Activated CD4-positive, alpha-beta T cell treated with anti-CD3 and anti-CD28 coated beads for 1 hour (primary cell): ENCODE measurements at regions not wholly inside any gene's neighbourhood (a gene's known extent, or its start where the extent isn't known, plus 50 kb on each side); places are given as distances from the start of the nearest gene placed in this dataset.

Source experiments
- DNase-seq: peaks from one replicate; pipeline ENCODE4 v3.0.0-alpha.2; 2020

GRCh38 chr20:20992686-20993360, 113.3 kb downstream of the LINC00237 start:
- DNase-seq = no peak

- no peak for DNase-seq
Measured at GRCh38 chr20:20992277-20992676, 113.9 kb downstream of the LINC00237 start.

- DNase-seq = no peak
Measured at GRCh38 chr20:20989081-20989480, 117.1 kb downstream of the LINC00237 start.

- DNase-seq = no peak
Measured at GRCh38 chr20:20979934-20980333, 126.2 kb downstream of the LINC00237 start.

- DNase-seq = no peak
Measured at GRCh38 chr20:20977786-20978185, 128.4 kb downstream of the LINC00237 start.

GRCh38 chr20:20972490-20972889, 133.7 kb downstream of the LINC00237 start:
- no peak for DNase-seq

GRCh38 chr20:20971810-20972209, 134.3 kb downstream of the LINC00237 start:
- no peak for DNase-seq

GRCh38 chr20:20970841-20971240, 135.3 kb downstream of the LINC00237 start:
- no peak for DNase-seq

- DNase-seq = no peak
Measured at GRCh38 chr20:20969701-20970280, 136.4 kb downstream of the LINC00237 start.

- DNase-seq = no peak
Measured at GRCh38 chr20:20967564-20968184, 138.5 kb downstream of the LINC00237 start.

- no peak for DNase-seq
Measured at GRCh38 chr20:20966171-20966570, 140.0 kb downstream of the LINC00237 start.

GRCh38 chr20:20959031-20959755, 147.0 kb downstream of the LINC00237 start:
- DNase-seq = no peak

GRCh38 chr20:20956513-20956931, 149.6 kb downstream of the LINC00237 start:
- DNase-seq = no peak

GRCh38 chr20:20955892-20956291, 150.3 kb downstream of the LINC00237 start:
- DNase-seq = no peak

- DNase-seq = no peak
Measured at GRCh38 chr20:20953738-20954618, 152.2 kb downstream of the LINC00237 start.

- no peak for DNase-seq
Measured at GRCh38 chr20:20950620-20951019, 155.5 kb downstream of the LINC00237 start.

- DNase-seq = no peak
Measured at GRCh38 chr20:20946122-20946759, 159.9 kb downstream of the LINC00237 start.

GRCh38 chr20:20941468-20941889, 164.7 kb downstream of the LINC00237 start:
- DNase-seq = no peak

- DNase-seq = no peak
Measured at GRCh38 chr20:20939006-20939405, 167.2 kb downstream of the LINC00237 start.

- no peak for DNase-seq
Measured at GRCh38 chr20:20938599-20938998, 167.6 kb downstream of the LINC00237 start.

GRCh38 chr20:20938131-20938530, 168.0 kb downstream of the LINC00237 start:
- DNase-seq = no peak
